HG02970 (cell line): ENCODE measurements at regions not wholly inside any gene's neighbourhood (a gene's known extent, or its start where the extent isn't known, plus 50 kb on each side); places are given as distances from the start of the nearest gene placed in this dataset.

ENCODE experiments used
- ATAC-seq: cut with Tn5 transposase; IDR thresholded peaks from one replicate; pipeline ENCODE4 v1.9.1; 2021; ENCODE audit warnings: mild to moderate bottlenecking, moderate library complexity, moderate number of reproducible peaks; ENCODE audit not compliant: unreplicated experiment, low FRiP score

GRCh38 chr5:34574936-34575467, 81.1 kb upstream of the RAI14 start:
- ATAC-seq, result no peak

- ATAC-seq, result no peak
These were observed 79.0 kb upstream of the RAI14 start for GRCh38 chr5:34576891-34577666.

- ATAC-seq, result no peak
These were observed 77.2 kb upstream of the RAI14 start for GRCh38 chr5:34578962-34579361.

- ATAC-seq, result no peak
These were observed 75.1 kb upstream of the RAI14 start for GRCh38 chr5:34580983-34581382.

GRCh38 chr5:34582371-34582770, 73.8 kb upstream of the RAI14 start:
- no peak for ATAC-seq

GRCh38 chr5:34583167-34583566, 73.0 kb upstream of the RAI14 start:
- ATAC-seq, result no peak

- no peak for ATAC-seq
These were observed 72.0 kb upstream of the RAI14 start for GRCh38 chr5:34584165-34584564.

GRCh38 chr5:34585601-34586104, 70.5 kb upstream of the RAI14 start:
- no peak for ATAC-seq

GRCh38 chr5:34586117-34586885, 69.8 kb upstream of the RAI14 start:
- ATAC-seq, result no peak

- ATAC-seq, result no peak
These were observed 68.5 kb upstream of the RAI14 start for GRCh38 chr5:34587355-34588241.

- ATAC-seq, result no peak
These were observed 66.3 kb upstream of the RAI14 start for GRCh38 chr5:34589832-34590231.

- ATAC-seq, result no peak
These were observed 64.4 kb upstream of the RAI14 start for GRCh38 chr5:34591723-34592122.

GRCh38 chr5:34597034-34598027, 58.8 kb upstream of the RAI14 start:
- ATAC-seq, result no peak

- no peak for ATAC-seq
These were observed 57.8 kb upstream of the RAI14 start for GRCh38 chr5:34598177-34598794.

- no peak for ATAC-seq
These were observed 56.5 kb upstream of the RAI14 start for GRCh38 chr5:34599471-34600117.

- no peak for ATAC-seq
These were observed 56.0 kb upstream of the RAI14 start for GRCh38 chr5:34600118-34600493.

- ATAC-seq, result no peak
These were observed 52.8 kb upstream of the RAI14 start for GRCh38 chr5:34603378-34603777.

- ATAC-seq, result no peak
These were observed 51.9 kb upstream of the RAI14 start for GRCh38 chr5:34604119-34604675.
